Left ventricle myocardium inferior (tissue), 1 donor: ENCODE measurements at regions not wholly inside any gene's neighbourhood (a gene's known extent, or its start where the extent isn't known, plus 50 kb on each side); places are given as distances from the start of the nearest gene placed in this dataset.
A peak's percentile ranks its signal among the peaks of the same experiment; 100 is the strongest.

Source experiments
- DNase-seq: peaks from one replicate; pipeline ENCODE4 v3.0.0-alpha.2; 2020
- H3K27ac ChIP-seq: fragments of 200-600 bp; replicated peaks from 2 replicates; pipeline ENCODE4 v1.8.0; 2021
- H3K27me3 ChIP-seq: fragments of 200-600 bp; 2 replicates; pipeline ENCODE4 v1.8.0; 2021; ENCODE audit warnings: low read depth
- H3K36me3 ChIP-seq: fragments of 200-600 bp; 2 replicates; pipeline ENCODE4 v1.8.0; 2021
- H3K4me1 ChIP-seq: fragments of 200-600 bp; 2 replicates; pipeline ENCODE4 v1.8.0; 2021
- H3K4me3 ChIP-seq: fragments of 200-600 bp; 2 replicates; pipeline ENCODE4 v1.8.0; 2021; ENCODE audit warnings: mild to moderate bottlenecking, moderate library complexity
- H3K9me3 ChIP-seq: fragments of 200-600 bp; replicated peaks from 2 replicates; pipeline ENCODE4 v1.8.0; 2021
- intact Hi-C: fragments of 100-400 bp; cut with micrococcal nuclease; formaldehyde crosslinking; loops from one replicate; pipeline ENCODE4 v1.11.0; 2022
- TF ChIP-seq, protein P1 (sequence below): fragments of 200-600 bp; IDR thresholded peaks from 2 replicates; pipeline ENCODE4 v1.8.0; 2021; ENCODE audit warnings: antibody characterized with exemption, mild to moderate bottlenecking, borderline replicate concordance
- donor health status: DM: no; HTN: yes; CAD: no; lungs with severe emphysema.

DNA sequence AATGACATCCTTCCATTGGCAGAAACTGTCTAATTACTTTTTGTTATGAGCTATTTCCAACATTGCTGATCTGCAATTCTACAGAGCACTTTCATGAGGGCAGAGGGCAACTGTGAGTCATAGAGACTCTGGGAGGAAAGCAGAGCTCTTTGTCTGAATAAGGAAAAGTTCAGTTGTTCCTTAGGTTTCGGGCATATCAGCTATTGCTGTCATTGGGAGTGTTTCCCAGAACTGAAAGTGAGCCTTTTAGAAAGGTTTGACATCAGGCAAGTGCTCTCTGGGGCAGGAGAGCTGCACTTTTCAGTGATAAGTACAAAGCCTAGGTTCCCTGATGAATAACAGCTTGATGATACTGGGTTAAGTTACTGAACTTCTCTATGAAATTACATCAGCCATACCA, 119.2 kb upstream of the EDNRA start:
- no peaks in the 10 kb centered on the region for H3K36me3 ChIP-seq
- DNase-seq, result no peak
- peak overlapping the region; percentile 78 for H3K27ac ChIP-seq
- peaks cover 26% of the 10 kb centered on the region for H3K4me1 ChIP-seq
- no peak overlapping the region for H3K4me3 ChIP-seq
- no peaks in the 10 kb centered on the region for H3K27me3 ChIP-seq
- intact Hi-C loops, result no loop called here
- TF ChIP-seq, protein P1, sequence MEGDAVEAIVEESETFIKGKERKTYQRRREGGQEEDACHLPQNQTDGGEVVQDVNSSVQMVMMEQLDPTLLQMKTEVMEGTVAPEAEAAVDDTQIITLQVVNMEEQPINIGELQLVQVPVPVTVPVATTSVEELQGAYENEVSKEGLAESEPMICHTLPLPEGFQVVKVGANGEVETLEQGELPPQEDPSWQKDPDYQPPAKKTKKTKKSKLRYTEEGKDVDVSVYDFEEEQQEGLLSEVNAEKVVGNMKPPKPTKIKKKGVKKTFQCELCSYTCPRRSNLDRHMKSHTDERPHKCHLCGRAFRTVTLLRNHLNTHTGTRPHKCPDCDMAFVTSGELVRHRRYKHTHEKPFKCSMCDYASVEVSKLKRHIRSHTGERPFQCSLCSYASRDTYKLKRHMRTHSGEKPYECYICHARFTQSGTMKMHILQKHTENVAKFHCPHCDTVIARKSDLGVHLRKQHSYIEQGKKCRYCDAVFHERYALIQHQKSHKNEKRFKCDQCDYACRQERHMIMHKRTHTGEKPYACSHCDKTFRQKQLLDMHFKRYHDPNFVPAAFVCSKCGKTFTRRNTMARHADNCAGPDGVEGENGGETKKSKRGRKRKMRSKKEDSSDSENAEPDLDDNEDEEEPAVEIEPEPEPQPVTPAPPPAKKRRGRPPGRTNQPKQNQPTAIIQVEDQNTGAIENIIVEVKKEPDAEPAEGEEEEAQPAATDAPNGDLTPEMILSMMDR, result no peak
- no peaks in the 10 kb centered on the region for H3K9me3 ChIP-seq

DNA sequence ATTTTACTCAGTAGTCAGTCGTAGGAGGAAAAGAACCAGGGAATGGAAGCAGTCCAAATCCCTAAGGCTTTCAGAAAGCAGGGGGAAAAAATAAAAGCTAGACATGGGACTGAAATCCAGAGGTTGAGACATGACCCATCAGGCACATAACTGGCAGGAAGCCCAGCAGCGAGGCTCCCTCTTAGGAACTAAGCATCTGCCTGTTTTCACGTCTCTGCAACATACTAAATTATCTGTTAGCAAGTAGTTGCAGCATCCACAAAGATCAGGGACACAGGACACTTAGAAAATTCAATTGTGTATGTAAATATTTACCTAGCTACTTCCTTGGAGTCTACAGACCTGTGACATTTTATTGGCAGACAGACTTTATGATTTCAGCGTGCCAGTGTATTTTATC, 118.0 kb upstream of the EDNRA start:
- intact Hi-C loops, result no loop called here
- no peaks in the 10 kb centered on the region for H3K9me3 ChIP-seq
- peak overlapping the region; percentile 78 for H3K27ac ChIP-seq
- no peaks in the 10 kb centered on the region for H3K36me3 ChIP-seq
- H3K27me3 ChIP-seq, result no peaks in the 10 kb centered on the region
- H3K4me3 ChIP-seq, result no peak overlapping the region
- TF ChIP-seq, protein P1, result no peak
- DNase-seq, result peak; percentile 80
- peaks cover 26% of the 10 kb centered on the region for H3K4me1 ChIP-seq

DNA sequence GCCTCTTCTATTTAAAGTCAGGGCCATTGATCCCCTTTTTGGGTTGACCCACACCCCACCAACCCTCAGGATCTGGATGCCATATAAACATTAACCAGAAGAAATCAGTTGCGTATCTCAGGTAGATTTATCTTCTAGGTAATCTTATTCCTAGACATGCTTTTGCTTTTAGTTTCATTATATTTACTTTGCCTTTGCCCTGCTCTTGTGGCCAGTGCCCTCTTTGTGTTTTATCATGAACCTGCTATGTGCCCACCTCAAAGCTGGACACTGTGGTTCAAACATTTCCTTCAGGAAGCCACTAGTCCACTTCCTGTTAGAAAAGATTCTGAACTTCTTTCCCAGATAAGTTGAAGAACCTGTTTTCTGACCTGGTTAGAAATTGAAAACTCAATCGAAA, 117.4 kb upstream of the EDNRA start:
- Histone ChIP-seq H3K27me3 (no peaks in the 10 kb centered on the region), H3K4me1 (peaks cover 26% of the 10 kb centered on the region), H3K4me3 (no peak overlapping the region), H3K27ac (peak overlapping the region; percentile 57), H3K9me3 (no peaks in the 10 kb centered on the region), H3K36me3 (no peaks in the 10 kb centered on the region)
- TF ChIP-seq, protein P1, result no peak
- no peak for DNase-seq
- intact Hi-C loops, result no loop called here

DNA sequence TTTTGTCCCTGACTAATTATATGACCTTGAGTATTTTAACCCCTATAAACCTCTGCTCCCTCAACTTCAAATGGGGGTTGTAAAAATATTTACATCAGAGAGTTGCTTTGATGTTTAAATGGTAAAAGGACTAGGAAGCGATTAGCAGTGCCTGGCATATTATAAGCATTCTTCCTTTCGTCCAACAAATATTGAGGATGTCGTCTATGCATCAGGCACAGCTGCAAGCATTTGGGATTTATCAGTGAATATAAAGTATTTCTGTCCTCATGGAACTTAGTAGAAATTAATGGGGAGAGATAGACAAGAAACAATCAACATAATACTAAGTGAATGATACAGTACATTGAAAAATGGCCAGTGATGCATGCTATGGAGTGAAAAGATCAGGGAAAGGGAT, 115.5 kb upstream of the EDNRA start:
- Histone ChIP-seq H3K27ac (no peak overlapping the region), H3K27me3 (no peaks in the 10 kb centered on the region), H3K36me3 (no peaks in the 10 kb centered on the region), H3K4me1 (peaks cover 26% of the 10 kb centered on the region), H3K4me3 (no peak overlapping the region), H3K9me3 (no peaks in the 10 kb centered on the region)
- DNase-seq, result no peak
- TF ChIP-seq, protein P1, result no peak
- intact Hi-C loops, result no loop called here

DNA sequence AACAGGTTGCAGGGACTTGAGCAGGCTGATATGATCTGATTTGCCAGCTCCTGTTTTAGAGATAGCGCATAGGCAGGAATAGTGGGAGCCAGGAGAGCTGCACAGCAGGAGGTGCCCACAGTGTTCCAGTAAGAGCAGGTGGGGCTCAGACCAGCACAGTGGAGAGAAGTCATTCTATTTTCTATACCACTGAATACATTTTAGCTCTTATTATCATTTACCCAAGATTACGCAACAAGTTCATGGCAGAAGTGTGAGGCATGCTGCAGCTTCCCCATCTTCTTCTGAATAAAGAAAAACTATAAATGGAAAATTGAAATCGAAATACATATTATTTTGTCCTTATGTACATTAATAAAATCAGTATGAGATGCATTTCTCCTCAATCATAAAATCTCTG, 114.7 kb upstream of the EDNRA start:
- no peaks in the 10 kb centered on the region for H3K27me3 ChIP-seq
- no peaks in the 10 kb centered on the region for H3K9me3 ChIP-seq
- H3K4me3 ChIP-seq, result no peak overlapping the region
- TF ChIP-seq, protein P1, result no peak
- no peak overlapping the region for H3K27ac ChIP-seq
- intact Hi-C loops, result no loop called here
- H3K4me1 ChIP-seq, result peaks cover 23% of the 10 kb centered on the region
- H3K36me3 ChIP-seq, result no peaks in the 10 kb centered on the region
- no peak for DNase-seq

DNA sequence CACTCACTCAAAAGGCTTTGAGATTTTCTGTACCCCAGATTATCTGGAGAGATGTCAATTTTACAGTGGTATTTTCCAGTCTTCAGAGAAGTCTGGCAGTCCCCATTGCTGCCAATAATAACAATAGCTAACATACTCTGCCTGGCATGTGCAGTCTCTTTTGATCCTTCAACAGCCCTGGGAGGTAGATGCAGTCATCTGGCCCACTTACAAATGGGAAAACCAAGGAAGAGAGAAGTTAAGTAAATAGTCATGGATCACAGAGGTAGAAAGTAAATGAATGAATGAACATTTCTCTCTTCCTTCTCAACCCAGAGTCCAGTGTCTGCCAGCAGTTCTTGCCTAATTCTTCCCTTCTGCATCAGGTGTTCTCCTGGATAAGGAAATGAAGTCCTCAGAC, 113.0 kb upstream of the EDNRA start:
- TF ChIP-seq, protein P1, result no peak
- no peak overlapping the region for H3K4me3 ChIP-seq
- no peak overlapping the region for H3K27ac ChIP-seq
- peaks cover 6% of the 10 kb centered on the region for H3K4me1 ChIP-seq
- H3K36me3 ChIP-seq, result no peaks in the 10 kb centered on the region
- no peaks in the 10 kb centered on the region for H3K27me3 ChIP-seq
- intact Hi-C loops, result no loop called here
- no peak for DNase-seq
- H3K9me3 ChIP-seq, result peaks cover 6% of the 10 kb centered on the region
